Kidney (tissue), 13 donors: ENCODE measurements at regions not wholly inside any gene's neighbourhood (a gene's known extent, or its start where the extent isn't known, plus 50 kb on each side); places are given as distances from the start of the nearest gene placed in this dataset.

ENCODE experiments used
- DNase-seq, 5 donors: peaks; one replicate each; pipeline ENCODE4 v3.0.0-alpha.2; 2013 to 2020
- FAIRE-seq: peaks from 2 replicates; lab custom pipeline; 2012; peaks lifted over from hg19 to GRCh38; lab: Jason Lieb, UNC
- H3K27ac ChIP-seq, 2 donors: one replicate each; pipeline ENCODE4 v1.7.0; 2013; ENCODE audit warnings: low read depth in 2 of 2, low read length in 2 of 2, inconsistent platforms in 1 of 2
- H3K27me3 ChIP-seq: one replicate; pipeline ENCODE4 v1.7.1; 2013; ENCODE audit warnings: low read length, inconsistent platforms; ENCODE audit not compliant: control insufficient read depth, insufficient read depth
- H3K36me3 ChIP-seq, 3 donors: one replicate each; pipeline versions ENCODE4 v1.7.0 to v1.7.1; 2013; ENCODE audit warnings: low read length in 3 of 3, control low read depth in 1 of 3, inconsistent platforms in 1 of 3; ENCODE audit not compliant: insufficient read depth in 3 of 3, control insufficient read depth in 2 of 3
- H3K4me1 ChIP-seq, 3 donors: one replicate each; pipeline versions ENCODE4 v1.7.0 to v1.7.1; 2013; ENCODE audit warnings: low read length in 3 of 3, inconsistent platforms in 1 of 3, low read depth in 1 of 3; ENCODE audit not compliant: control insufficient read depth in 2 of 3, insufficient read depth in 2 of 3
- H3K4me3 ChIP-seq, 3 donors: one replicate each; pipeline versions ENCODE4 v1.7.0 to v1.8.1; 2013; ENCODE audit warnings: low read length in 3 of 3, control low read depth in 1 of 3, inconsistent platforms in 1 of 3
- H3K9ac ChIP-seq, 3 donors: one replicate each; pipeline versions ENCODE4 v1.7.0 to v1.7.1; 2013; ENCODE audit warnings: low read length in 3 of 3, control low read depth in 1 of 3, inconsistent platforms in 1 of 3
- H3K9me3 ChIP-seq, 3 donors: one replicate each; pipeline versions ENCODE4 v1.7.0 to v1.7.1; 2013; ENCODE audit warnings: low read length in 3 of 3, control low read depth in 1 of 3, inconsistent platforms in 1 of 3; ENCODE audit not compliant: control insufficient read depth in 2 of 3, insufficient read depth in 1 of 3
- intact Hi-C: fragments of 100-400 bp; cut with DNase I; formaldehyde crosslinking; loops from one replicate; pipeline ENCODE4 v1.11.1; 2022
- TF ChIP-seq, protein P1 (sequence below): IDR thresholded peaks from 3 replicates; pipeline ENCODE4 v1.5.1; 2012; ENCODE audit warnings: mild to moderate bottlenecking, moderate library complexity, borderline replicate concordance; ENCODE audit not compliant: insufficient read depth; ENCODE audit errors: extremely low read depth
- donor health status: control.
- donor health status: control.
- donor health status: control.
- donor health status: control.
- donor health status: control.
- donor health status: DM: yes; HTN: yes; CAD: no.
- donor health status: Normal renal cell carcinoma (clear cell type).

DNA sequence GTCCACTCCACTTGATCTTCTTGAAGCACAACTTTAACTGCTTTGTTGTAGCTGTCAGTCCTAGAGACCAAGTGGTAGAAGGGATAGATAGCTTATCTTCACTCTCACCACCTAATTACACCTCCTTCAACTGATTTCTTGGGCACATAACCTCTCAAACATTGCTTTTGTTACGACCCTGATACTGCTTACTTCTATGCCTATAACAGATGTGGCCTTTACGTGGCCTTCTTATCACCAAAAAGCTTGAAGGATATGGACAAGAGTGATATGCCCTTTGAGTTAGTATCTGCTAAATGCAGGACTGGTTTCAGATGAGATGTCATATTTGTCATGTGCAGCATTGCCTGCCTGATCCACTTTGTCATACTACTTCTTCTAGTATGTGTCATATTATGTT is 847.2 kb downstream of the TDRD15 start:
- intact Hi-C loops, result no loop called here
- Histone ChIP-seq H3K9me3 (no peaks in the 10 kb centered on the region), H3K36me3 (no peaks in the 10 kb centered on the region), H3K27me3 (no peaks in the 10 kb centered on the region), H3K4me3 (no peak overlapping the region), H3K4me1 (no peaks in the 10 kb centered on the region), H3K9ac (no peak overlapping the region), H3K27ac (no peak overlapping the region)
- FAIRE-seq, result no peak
- DNase-seq, result no peak
- TF ChIP-seq, protein P1, sequence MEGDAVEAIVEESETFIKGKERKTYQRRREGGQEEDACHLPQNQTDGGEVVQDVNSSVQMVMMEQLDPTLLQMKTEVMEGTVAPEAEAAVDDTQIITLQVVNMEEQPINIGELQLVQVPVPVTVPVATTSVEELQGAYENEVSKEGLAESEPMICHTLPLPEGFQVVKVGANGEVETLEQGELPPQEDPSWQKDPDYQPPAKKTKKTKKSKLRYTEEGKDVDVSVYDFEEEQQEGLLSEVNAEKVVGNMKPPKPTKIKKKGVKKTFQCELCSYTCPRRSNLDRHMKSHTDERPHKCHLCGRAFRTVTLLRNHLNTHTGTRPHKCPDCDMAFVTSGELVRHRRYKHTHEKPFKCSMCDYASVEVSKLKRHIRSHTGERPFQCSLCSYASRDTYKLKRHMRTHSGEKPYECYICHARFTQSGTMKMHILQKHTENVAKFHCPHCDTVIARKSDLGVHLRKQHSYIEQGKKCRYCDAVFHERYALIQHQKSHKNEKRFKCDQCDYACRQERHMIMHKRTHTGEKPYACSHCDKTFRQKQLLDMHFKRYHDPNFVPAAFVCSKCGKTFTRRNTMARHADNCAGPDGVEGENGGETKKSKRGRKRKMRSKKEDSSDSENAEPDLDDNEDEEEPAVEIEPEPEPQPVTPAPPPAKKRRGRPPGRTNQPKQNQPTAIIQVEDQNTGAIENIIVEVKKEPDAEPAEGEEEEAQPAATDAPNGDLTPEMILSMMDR, result no peak

DNA sequence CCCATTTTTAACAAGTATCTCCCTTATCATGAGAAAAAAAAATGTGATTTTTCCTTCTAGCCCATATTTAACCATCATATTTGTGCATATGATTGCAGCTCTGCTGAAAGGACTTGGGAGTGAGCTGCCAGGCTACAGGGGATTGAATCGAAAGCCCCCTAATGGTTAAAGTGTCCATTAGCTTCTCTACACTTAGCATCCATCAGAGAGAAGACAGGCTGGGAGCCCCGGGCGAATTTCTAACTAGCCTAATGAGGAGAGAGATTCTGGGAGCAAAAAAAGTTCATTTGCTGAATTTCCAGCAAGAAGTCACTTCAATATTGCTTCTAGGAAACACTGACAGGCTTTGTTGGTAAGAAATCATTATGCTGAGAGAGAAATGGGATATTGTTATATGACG is 848.8 kb downstream of the TDRD15 start:
- FAIRE-seq, result no peak
- Histone ChIP-seq H3K27me3 (no peaks in the 10 kb centered on the region), H3K9ac (no peak overlapping the region), H3K9me3 (no peaks in the 10 kb centered on the region), H3K4me1 (no peaks in the 10 kb centered on the region), H3K36me3 (no peaks in the 10 kb centered on the region), H3K27ac (no peak overlapping the region), H3K4me3 (no peak overlapping the region)
- intact Hi-C loops, result no loop called here
- TF ChIP-seq, protein P1, result no peak
- DNase-seq, result no peak

DNA sequence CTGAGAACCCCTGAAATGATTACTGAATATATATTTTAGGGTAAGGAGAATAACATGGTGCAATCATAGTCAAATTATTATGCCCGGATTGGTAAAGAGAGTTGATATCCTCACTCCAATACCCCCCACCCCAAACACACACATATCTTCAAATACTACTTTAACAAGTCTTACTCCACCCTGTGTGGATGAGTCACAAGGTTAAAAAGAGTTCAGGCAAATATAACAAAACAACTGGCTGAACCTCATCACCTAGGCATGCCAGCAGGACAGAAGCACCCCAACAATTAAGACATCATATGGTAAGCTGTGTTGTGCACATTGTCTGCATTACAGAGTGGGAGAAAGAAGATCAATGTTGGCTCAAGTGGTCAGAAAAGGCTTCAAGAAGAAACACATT is 857.4 kb downstream of the TDRD15 start:
- Histone ChIP-seq H3K36me3 (no peaks in the 10 kb centered on the region), H3K9me3 (no peaks in the 10 kb centered on the region), H3K9ac (no peak overlapping the region), H3K4me1 (no peaks in the 10 kb centered on the region), H3K27ac (no peak overlapping the region), H3K27me3 (no peaks in the 10 kb centered on the region), H3K4me3 (no peak overlapping the region)
- intact Hi-C loops, result no loop called here
- no peak for DNase-seq
- TF ChIP-seq, protein P1, result no peak
- no peak for FAIRE-seq

DNA sequence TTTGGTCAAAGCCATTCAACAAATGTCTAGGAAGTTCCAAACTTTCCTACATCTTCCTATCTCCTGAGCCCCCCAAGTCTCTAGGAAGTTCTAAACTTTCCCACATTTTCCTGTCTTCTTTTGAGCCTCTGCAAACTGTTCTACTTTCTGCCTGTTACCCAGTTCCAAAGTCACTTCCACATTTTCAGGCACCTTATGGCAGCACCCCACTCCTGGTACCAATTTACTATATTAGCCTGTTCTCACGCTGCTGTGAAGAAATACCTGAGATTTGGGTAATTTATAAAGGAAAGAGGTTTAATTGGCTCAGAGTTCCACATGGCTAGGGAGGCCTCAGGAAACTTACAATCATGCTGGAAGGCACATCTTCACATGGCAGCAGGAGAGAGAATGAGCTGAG is 869.2 kb downstream of the TDRD15 start:
- TF ChIP-seq, protein P1, result no peak
- Histone ChIP-seq H3K27me3 (no peaks in the 10 kb centered on the region), H3K27ac (no peak overlapping the region), H3K4me3 (no peak overlapping the region), H3K4me1 (no peaks in the 10 kb centered on the region), H3K9me3 (peaks cover 0 to 18% (median 0%) of the 10 kb centered on the region in 3 donors), H3K36me3 (no peaks in the 10 kb centered on the region), H3K9ac (no peak overlapping the region)
- intact Hi-C loops, result no loop called here
- DNase-seq (no peak), FAIRE-seq (no peak)
